ENCODE measurements at regions not wholly inside any gene's neighbourhood (a gene's known extent, or its start where the extent isn't known, plus 50 kb on each side); places are given as distances from the start of the nearest gene placed in this dataset.
"Not testable (repeated sequence)": the region's sequence is repeated elsewhere in the genome, so short reads cannot be mapped to it uniquely, and the experiment has no call there.

DNA sequence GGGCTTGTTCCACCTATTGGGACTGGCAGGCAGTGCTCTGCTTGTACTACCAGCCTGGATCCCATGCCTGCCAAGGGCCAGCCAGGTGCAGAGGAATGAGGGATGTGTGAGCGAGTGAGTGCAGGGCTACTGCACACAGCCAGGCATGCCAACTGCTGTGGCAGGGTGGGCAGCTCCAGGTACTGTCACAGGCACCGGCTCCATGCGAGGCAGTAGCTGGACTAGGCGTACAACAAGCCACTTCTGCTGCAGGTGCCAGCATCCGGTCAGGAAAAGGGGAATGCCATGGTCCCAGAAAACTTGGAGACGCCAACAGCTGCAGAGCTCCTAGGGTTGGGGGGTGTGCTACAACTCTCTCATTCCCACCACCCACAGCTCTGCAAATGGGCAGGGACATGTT is 1356.7 kb downstream of the SI start:
- H3K27ac Mint-ChIP-seq (ENCODE audit: unreplicated experiment), result no peak overlapping the region
- intact Hi-C loops (cut with micrococcal nuclease; ENCODE audit: unreplicated experiment), result no loop called here
- DNase-seq, result no peak
- TF ChIP-seq, protein P1, sequence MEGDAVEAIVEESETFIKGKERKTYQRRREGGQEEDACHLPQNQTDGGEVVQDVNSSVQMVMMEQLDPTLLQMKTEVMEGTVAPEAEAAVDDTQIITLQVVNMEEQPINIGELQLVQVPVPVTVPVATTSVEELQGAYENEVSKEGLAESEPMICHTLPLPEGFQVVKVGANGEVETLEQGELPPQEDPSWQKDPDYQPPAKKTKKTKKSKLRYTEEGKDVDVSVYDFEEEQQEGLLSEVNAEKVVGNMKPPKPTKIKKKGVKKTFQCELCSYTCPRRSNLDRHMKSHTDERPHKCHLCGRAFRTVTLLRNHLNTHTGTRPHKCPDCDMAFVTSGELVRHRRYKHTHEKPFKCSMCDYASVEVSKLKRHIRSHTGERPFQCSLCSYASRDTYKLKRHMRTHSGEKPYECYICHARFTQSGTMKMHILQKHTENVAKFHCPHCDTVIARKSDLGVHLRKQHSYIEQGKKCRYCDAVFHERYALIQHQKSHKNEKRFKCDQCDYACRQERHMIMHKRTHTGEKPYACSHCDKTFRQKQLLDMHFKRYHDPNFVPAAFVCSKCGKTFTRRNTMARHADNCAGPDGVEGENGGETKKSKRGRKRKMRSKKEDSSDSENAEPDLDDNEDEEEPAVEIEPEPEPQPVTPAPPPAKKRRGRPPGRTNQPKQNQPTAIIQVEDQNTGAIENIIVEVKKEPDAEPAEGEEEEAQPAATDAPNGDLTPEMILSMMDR (IDR thresholded peaks at IDR 0.05; ENCODE audit: unreplicated experiment), result no peak
- no TSS peak for BruUV-seq (replicated peaks)
- H3K36me3 Mint-ChIP-seq (ENCODE audit: insufficient read depth, unreplicated experiment), result no peaks in the 10 kb centered on the region
- H3K4me1 Mint-ChIP-seq (ENCODE audit: low read depth, unreplicated experiment), result no peaks in the 10 kb centered on the region
- H3K27me3 Mint-ChIP-seq (ENCODE audit: unreplicated experiment), result no peaks in the 10 kb centered on the region
- H3K9me3 Mint-ChIP-seq (ENCODE audit: low read depth, unreplicated experiment), result peaks cover 5% of the 10 kb centered on the region
- H3K4me3 Mint-ChIP-seq (ENCODE audit: low read depth, unreplicated experiment), result no peak overlapping the region
- CTCF ChIA-PET, result no interaction called here

DNA sequence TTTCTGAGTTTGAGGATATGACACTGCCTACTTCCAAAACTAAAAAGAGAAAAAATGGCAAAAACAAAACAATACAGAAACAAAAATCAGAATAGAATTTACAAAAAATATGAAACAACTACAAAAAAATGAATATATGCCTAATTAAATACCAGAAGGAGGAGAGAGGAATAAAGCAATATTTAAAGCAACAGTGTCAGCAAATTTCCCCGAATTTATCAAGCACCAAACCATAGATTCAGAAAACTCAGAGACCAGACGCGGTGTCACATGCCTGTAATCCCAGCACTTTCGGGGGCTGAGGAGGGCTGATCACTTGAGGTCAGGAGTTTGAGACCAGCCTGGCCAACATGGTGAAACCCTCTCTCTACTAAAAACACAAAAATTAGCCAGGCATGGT is 1360.9 kb downstream of the SI start:
- no TSS peak for BruUV-seq (replicated peaks)
- no peak overlapping the region for H3K27ac Mint-ChIP-seq (ENCODE audit: unreplicated experiment)
- intact Hi-C loops (cut with micrococcal nuclease; ENCODE audit: unreplicated experiment), result no loop called here
- DNase-seq, result no peak
- no peaks in the 10 kb centered on the region for H3K36me3 Mint-ChIP-seq (ENCODE audit: insufficient read depth, unreplicated experiment)
- H3K4me1 Mint-ChIP-seq (ENCODE audit: low read depth, unreplicated experiment), result no peaks in the 10 kb centered on the region
- CTCF ChIA-PET, result interaction anchor here (0.6 kb wide), 1 partner anchor 1479 kb away, joined by 3 read pairs; no protein-coding TSS in a partner anchor
- no peak overlapping the region for H3K4me3 Mint-ChIP-seq (ENCODE audit: low read depth, unreplicated experiment)
- TF ChIP-seq, protein P1 (IDR thresholded peaks at IDR 0.05; ENCODE audit: unreplicated experiment), result no peak
- no peaks in the 10 kb centered on the region for H3K27me3 Mint-ChIP-seq (ENCODE audit: unreplicated experiment)
- peaks cover 3% of the 10 kb centered on the region for H3K9me3 Mint-ChIP-seq (ENCODE audit: low read depth, unreplicated experiment)

DNA sequence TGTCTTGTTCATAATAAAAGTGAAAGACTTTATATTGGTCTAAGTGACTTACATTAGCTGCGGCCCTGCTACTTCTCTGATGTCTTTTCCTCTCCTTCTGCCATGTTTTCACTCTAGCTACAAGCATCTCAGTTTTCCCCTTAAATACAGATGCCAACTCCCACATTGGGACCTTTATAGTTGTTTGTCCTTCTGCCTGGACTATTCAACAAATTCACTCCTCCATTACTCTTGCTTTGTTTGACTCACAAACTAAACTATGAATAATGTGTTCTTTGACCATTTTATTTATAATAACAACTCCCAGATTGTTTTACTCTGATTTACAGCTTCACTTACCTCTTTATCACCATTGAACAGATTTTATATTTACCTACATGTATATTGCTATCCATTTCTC is 1369.9 kb downstream of the SI start:
- CTCF ChIA-PET, result no interaction called here
- Mint-ChIP-seq H3K27ac (ENCODE audit: unreplicated experiment) (no peak overlapping the region), H3K36me3 (ENCODE audit: insufficient read depth, unreplicated experiment) (no peaks in the 10 kb centered on the region), H3K4me1 (ENCODE audit: low read depth, unreplicated experiment) (no peaks in the 10 kb centered on the region), H3K27me3 (ENCODE audit: unreplicated experiment) (no peaks in the 10 kb centered on the region), H3K4me3 (ENCODE audit: low read depth, unreplicated experiment) (no peak overlapping the region), H3K9me3 (ENCODE audit: low read depth, unreplicated experiment) (peaks cover 3% of the 10 kb centered on the region)
- DNase-seq, result no peak
- intact Hi-C loops (cut with micrococcal nuclease; ENCODE audit: unreplicated experiment), result no loop called here
- TF ChIP-seq, protein P1 (IDR thresholded peaks at IDR 0.05; ENCODE audit: unreplicated experiment), result no peak
- no TSS peak for BruUV-seq (replicated peaks)

DNA sequence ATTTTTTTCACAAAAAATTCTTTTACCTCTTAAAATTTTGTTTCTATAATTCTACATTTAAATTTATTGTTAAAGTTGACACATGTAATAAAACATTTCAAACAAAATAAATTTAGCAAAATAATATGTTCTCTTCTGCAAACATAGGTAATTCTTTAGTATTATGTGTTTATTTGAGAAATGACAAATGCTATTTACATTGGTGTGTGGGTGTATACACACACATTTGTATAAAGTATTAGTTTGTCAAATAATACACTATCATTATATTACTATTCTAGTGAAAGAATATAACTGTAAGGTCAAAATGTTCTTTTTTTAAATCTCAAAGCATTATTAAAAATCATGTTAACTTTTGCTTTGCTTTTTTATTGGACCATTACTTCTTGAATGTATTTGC is 1370.6 kb downstream of the SI start:
- TF ChIP-seq, protein P1 (IDR thresholded peaks at IDR 0.05; ENCODE audit: unreplicated experiment), result no peak
- H3K36me3 Mint-ChIP-seq (ENCODE audit: insufficient read depth, unreplicated experiment), result no peaks in the 10 kb centered on the region
- intact Hi-C loops (cut with micrococcal nuclease; ENCODE audit: unreplicated experiment), result no loop called here
- H3K27me3 Mint-ChIP-seq (ENCODE audit: unreplicated experiment), result no peaks in the 10 kb centered on the region
- no TSS peak for BruUV-seq (replicated peaks)
- H3K4me1 Mint-ChIP-seq (ENCODE audit: low read depth, unreplicated experiment), result no peaks in the 10 kb centered on the region
- H3K27ac Mint-ChIP-seq (ENCODE audit: unreplicated experiment), result no peak overlapping the region
- H3K4me3 Mint-ChIP-seq (ENCODE audit: low read depth, unreplicated experiment), result no peak overlapping the region
- CTCF ChIA-PET, result no interaction called here
- no peak for DNase-seq
- peaks cover 3% of the 10 kb centered on the region for H3K9me3 Mint-ChIP-seq (ENCODE audit: low read depth, unreplicated experiment)

DNA sequence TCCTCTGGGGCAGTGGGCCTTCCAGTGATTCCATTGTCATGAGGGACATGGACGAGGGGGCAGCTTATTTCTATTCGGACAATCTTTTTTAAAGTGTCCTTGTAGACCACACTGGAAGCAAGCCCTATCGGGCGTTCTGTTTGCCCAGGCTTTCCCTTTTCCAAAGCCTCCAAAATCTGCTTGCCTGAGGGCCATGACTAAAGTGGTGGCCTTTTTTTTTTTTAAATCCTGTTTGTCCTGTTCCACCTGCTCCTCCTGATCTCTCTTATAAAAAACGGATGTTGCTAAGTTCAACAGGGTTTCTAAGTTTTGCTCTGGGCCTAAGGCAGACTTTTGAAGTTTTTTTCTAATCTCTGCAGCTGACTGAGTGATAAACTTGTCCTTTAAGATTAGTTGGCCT is 1380.1 kb downstream of the SI start:
- intact Hi-C loops (cut with micrococcal nuclease; ENCODE audit: unreplicated experiment); CTCF ChIA-PET: not testable (repeated sequence)
- DNase-seq, result peak; percentile 14

More for the DNA sequence above, 1380.1 kb downstream of the SI start:
- BruUV-seq (replicated peaks); H3K36me3 Mint-ChIP-seq (ENCODE audit: insufficient read depth, unreplicated experiment); H3K27ac Mint-ChIP-seq (ENCODE audit: unreplicated experiment); H3K4me3 Mint-ChIP-seq (ENCODE audit: low read depth, unreplicated experiment); H3K4me1 Mint-ChIP-seq (ENCODE audit: low read depth, unreplicated experiment); H3K27me3 Mint-ChIP-seq (ENCODE audit: unreplicated experiment): not testable (repeated sequence)
- peaks cover 17% of the 10 kb centered on the region for H3K9me3 Mint-ChIP-seq (ENCODE audit: low read depth, unreplicated experiment)

Data from Calu3 (cell line).